ENCODE measurements at regions not wholly inside any gene's neighbourhood (a gene's known extent, or its start where the extent isn't known, plus 50 kb on each side); places are given as distances from the start of the nearest gene placed in this dataset.

- H3K4me2 ChIP-seq (ENCODE audit: insufficient read depth, low read length), result no peak overlapping the region
- POLR2A ChIA-PET, result no interaction called here
- H3K9me3 ChIP-seq (replicated peaks; ENCODE audit: control insufficient read depth, insufficient read depth, low read depth, low read length), result no peaks in the 10 kb centered on the region
- H4K20me1 ChIP-seq (replicated peaks; ENCODE audit: control insufficient read depth, insufficient read depth, low read length), result no peaks in the 10 kb centered on the region
- H3K27me3 ChIP-seq (ENCODE audit: control insufficient read depth in 2 of 2, insufficient read depth in 2 of 2, low read length in 2 of 2), result no peaks in the 10 kb centered on the region
- H3K79me2 ChIP-seq (ENCODE audit: control insufficient read depth, insufficient read depth, low read length), result no peaks in the 10 kb centered on the region
- WGBS (ENCODE audit: insufficient coverage, low coverage, missing lambda C conversion rate), result 0% methylated on average over 5 of the region's 5 CpGs
- ATAC-seq (no peak), FAIRE-seq (no peak), DNase-seq (ENCODE audit: extremely low read depth in 1 of 4, low spot score in 3 of 4) (no peak)
- H3K36me3 ChIP-seq (ENCODE audit: control insufficient read depth, insufficient read depth, low read length), result no peaks in the 10 kb centered on the region
- H2AFZ ChIP-seq (ENCODE audit: low read depth, low read length), result no peak overlapping the region
- intact Hi-C loops (cut with micrococcal nuclease) (no loop called here), in situ Hi-C loops (cut with MboI) (no loop called here)
- CTCF ChIA-PET (ENCODE audit: low intra/inter-chr PET ratio), result no interaction called here
- H3K4me3 ChIP-seq, result no peak overlapping the region
- no TSS peak for BruUV-seq (replicated peaks)
- no peak overlapping the region for H3K27ac ChIP-seq (ENCODE audit: extremely low read depth, low read depth, low read length)
- H3K4me1 ChIP-seq (replicated peaks in 1 of 2; ENCODE audit: control insufficient read depth in 2 of 2, insufficient read depth in 2 of 2, low read length in 2 of 2), result no peaks in the 10 kb centered on the region
- H3K9me1 ChIP-seq (ENCODE audit: control insufficient read depth, insufficient read depth, low read length), result no peaks in the 10 kb centered on the region
- TF ChIP-seq RNF2 (IDR thresholded peaks at IDR 0.05), result no peak
- TF ChIP-seq TFAP4 (CRISPR knock-in tag; IDR thresholded peaks at IDR 0.05; ENCODE audit: borderline replicate concordance), result no peak
- no peak for TF ChIP-seq ZNF324 (CRISPR knock-in tag; IDR thresholded peaks at IDR 0.05)
- no peak for TF ChIP-seq ZNF217 (CRISPR knock-in tag; IDR thresholded peaks at IDR 0.05)
- TF ChIP-seq MTA3 (IDR thresholded peaks at IDR 0.05; ENCODE audit: borderline replicate concordance), result no peak
- TF ChIP-seq ELF2 (CRISPR knock-in tag; IDR thresholded peaks at IDR 0.05), result no peak
- no peak for TF ChIP-seq HINFP (tag; conservative IDR thresholded peaks at IDR 0.05; ENCODE audit: low read depth)
- no peak for TF ChIP-seq ZNF23 (CRISPR knock-in tag; IDR thresholded peaks at IDR 0.05)
- no peak for TF ChIP-seq JUND (IDR thresholded peaks at IDR 0.05; ENCODE audit: borderline replicate concordance, low read depth, low read length)
- no peak for TF ChIP-seq JUND (tag; IDR thresholded peaks at IDR 0.05; ENCODE audit: borderline replicate concordance, low read depth, low read length)
- TF ChIP-seq ZNF347 (CRISPR knock-in tag; IDR thresholded peaks at IDR 0.05; ENCODE audit: low read depth), result no peak
- TF ChIP-seq DACH1 (IDR thresholded peaks at IDR 0.05; ENCODE audit: partially characterized antibody), result no peak
- no peak overlapping the region for H3K9ac ChIP-seq (ENCODE audit: insufficient read depth in 1 of 2, low read depth in 2 of 2, low read length in 2 of 2)
Observed at GRCh38 chr18:52190631-52191030, 149.4 kb upstream of the DCC start.

Measured in K562 (cell line).